WTC11 (cell line): ENCODE measurements at regions not wholly inside any gene's neighbourhood (a gene's known extent, or its start where the extent isn't known, plus 50 kb on each side); places are given as distances from the start of the nearest gene placed in this dataset.

Experiments
- ATAC-seq: fragments of 200-7000 bp; cut with Tn5 transposase; 2 replicates; pipeline ENCODE4 v1.10.0; 2021; ENCODE audit warnings: mild to moderate bottlenecking, moderate library complexity
- CTCF ChIA-PET: fragments of 300-600 bp; sonication (Branson Sonifier 250); formaldehyde crosslinking; loops from one replicate; lab custom pipeline; 2021; ENCODE audit warnings: antibody characterized with exemption; lab: Charles Lee
- POLR2A ChIA-PET: fragments of 350-600 bp; sonication (Branson Sonifier 250); formaldehyde crosslinking; loops from one replicate; lab custom pipeline; 2021; ENCODE audit warnings: antibody characterized with exemption; lab: Charles Lee
- DNase-seq: peaks from one replicate; pipeline ENCODE4 v3.0.0; 2021; ENCODE audit warnings: low spot score
- H3K27ac Mint-ChIP-seq: 2 replicates; pipeline ENCODE4 v1.8.0; 2021; ENCODE audit warnings: mixed read lengths
- H3K27me3 Mint-ChIP-seq: 2 replicates; pipeline ENCODE4 v1.8.0; 2021; ENCODE audit warnings: low read depth, mild to moderate bottlenecking, moderate library complexity, mixed read lengths
- H3K36me3 Mint-ChIP-seq: 2 replicates; pipeline ENCODE4 v1.8.0; 2021; ENCODE audit warnings: mixed read lengths
- H3K4me1 Mint-ChIP-seq: 2 replicates; pipeline ENCODE4 v1.8.0; 2022; ENCODE audit warnings: mixed read lengths
- H3K4me3 Mint-ChIP-seq: 2 replicates; pipeline ENCODE4 v1.8.0; 2021; ENCODE audit warnings: mild to moderate bottlenecking, moderate library complexity, mixed read lengths
- H3K9me3 Mint-ChIP-seq: 2 replicates; pipeline ENCODE4 v1.8.0; 2021; ENCODE audit warnings: mixed read lengths
- ETV6 ChIP-seq: sonication (generic); formaldehyde crosslinking; IDR thresholded peaks from 2 replicates; pipeline ENCODE4 v1.8.1; 2022; ENCODE audit warnings: mild to moderate bottlenecking, missing genetic modification reagents
- GRHL2 ChIP-seq: fragments of 250-450 bp; sonication (Bioruptor Pico); IDR thresholded peaks from 2 replicates; pipeline ENCODE4 v1.8.0; 2022; ENCODE audit warnings: mild to moderate bottlenecking, moderate library complexity; ENCODE audit not compliant: insufficient replicate concordance, severe bottlenecking
- NFATC4 ChIP-seq: fragments of 250-450 bp; sonication (Bioruptor Pico); IDR thresholded peaks from 2 replicates; pipeline ENCODE4 v1.9.0; 2021; ENCODE audit warnings: mild to moderate bottlenecking
- RELA ChIP-seq: sonication (generic); formaldehyde crosslinking; IDR thresholded peaks from 2 replicates; pipeline ENCODE4 v1.8.1; 2022; ENCODE audit warnings: missing genetic modification reagents, mild to moderate bottlenecking, borderline replicate concordance
- TEAD4 ChIP-seq: sonication (generic); formaldehyde crosslinking; IDR thresholded peaks from 2 replicates; pipeline ENCODE4 v1.8.0; 2022; ENCODE audit warnings: mild to moderate bottlenecking, missing genetic modification reagents
- TP53 ChIP-seq: sonication (generic); formaldehyde crosslinking; IDR thresholded peaks from 2 replicates; pipeline ENCODE4 v1.8.1; 2023; ENCODE audit warnings: mild to moderate bottlenecking, missing genetic modification reagents
- ZBTB21 ChIP-seq: sonication (generic); formaldehyde crosslinking; IDR thresholded peaks from 2 replicates; pipeline ENCODE4 v1.8.1; 2023; ENCODE audit warnings: mild to moderate bottlenecking, missing genetic modification reagents, borderline replicate concordance
- ZNF423 ChIP-seq: fragments of 250-450 bp; sonication (Bioruptor Pico); IDR thresholded peaks from 2 replicates; pipeline ENCODE4 v2.1.2; 2022; ENCODE audit warnings: mild to moderate bottlenecking, moderate library complexity
- ZNF671 ChIP-seq: fragments of 250-450 bp; sonication (Bioruptor Pico); IDR thresholded peaks from 2 replicates; pipeline ENCODE4 v1.8.0; 2021; ENCODE audit warnings: mild to moderate bottlenecking
- TF ChIP-seq, protein P1 (sequence below): sonication (generic); formaldehyde crosslinking; IDR thresholded peaks from 2 replicates; pipeline ENCODE4 v1.8.0; 2022; ENCODE audit warnings: mild to moderate bottlenecking, missing genetic modification reagents
- TF ChIP-seq, protein P2 (sequence below): sonication (generic); formaldehyde crosslinking; IDR thresholded peaks from 2 replicates; pipeline ENCODE4 v1.8.0; 2022; ENCODE audit warnings: mild to moderate bottlenecking, missing genetic modification reagents
- TF ChIP-seq, protein P3 (sequence below): fragments of 250-450 bp; sonication (Bioruptor Pico); IDR thresholded peaks from 2 replicates; pipeline ENCODE4 v2.1.2; 2022; ENCODE audit warnings: mild to moderate bottlenecking, moderate library complexity
- TF ChIP-seq, protein P4 (sequence below): sonication (generic); formaldehyde crosslinking; conservative IDR thresholded peaks from 2 replicates; pipeline ENCODE4 v1.8.1; 2022; ENCODE audit warnings: mild to moderate bottlenecking, missing genetic modification reagents
- TF ChIP-seq, protein P5 (sequence below): sonication (generic); formaldehyde crosslinking; IDR thresholded peaks from 2 replicates; pipeline ENCODE4 v1.8.0; 2022; ENCODE audit warnings: mild to moderate bottlenecking, missing genetic modification reagents
- TF ChIP-seq, protein P6 (sequence below): fragments of 250-450 bp; sonication (Bioruptor Pico); IDR thresholded peaks from 2 replicates; pipeline ENCODE4 v1.9.0; 2021; ENCODE audit warnings: moderate library complexity, mild to moderate bottlenecking, inconsistent platforms, borderline replicate concordance
- TF ChIP-seq, protein P7 (sequence below): fragments of 250-450 bp; sonication (Bioruptor Pico); IDR thresholded peaks from 2 replicates; pipeline ENCODE4 v1.8.0; 2021; ENCODE audit warnings: mild to moderate bottlenecking

DNA sequence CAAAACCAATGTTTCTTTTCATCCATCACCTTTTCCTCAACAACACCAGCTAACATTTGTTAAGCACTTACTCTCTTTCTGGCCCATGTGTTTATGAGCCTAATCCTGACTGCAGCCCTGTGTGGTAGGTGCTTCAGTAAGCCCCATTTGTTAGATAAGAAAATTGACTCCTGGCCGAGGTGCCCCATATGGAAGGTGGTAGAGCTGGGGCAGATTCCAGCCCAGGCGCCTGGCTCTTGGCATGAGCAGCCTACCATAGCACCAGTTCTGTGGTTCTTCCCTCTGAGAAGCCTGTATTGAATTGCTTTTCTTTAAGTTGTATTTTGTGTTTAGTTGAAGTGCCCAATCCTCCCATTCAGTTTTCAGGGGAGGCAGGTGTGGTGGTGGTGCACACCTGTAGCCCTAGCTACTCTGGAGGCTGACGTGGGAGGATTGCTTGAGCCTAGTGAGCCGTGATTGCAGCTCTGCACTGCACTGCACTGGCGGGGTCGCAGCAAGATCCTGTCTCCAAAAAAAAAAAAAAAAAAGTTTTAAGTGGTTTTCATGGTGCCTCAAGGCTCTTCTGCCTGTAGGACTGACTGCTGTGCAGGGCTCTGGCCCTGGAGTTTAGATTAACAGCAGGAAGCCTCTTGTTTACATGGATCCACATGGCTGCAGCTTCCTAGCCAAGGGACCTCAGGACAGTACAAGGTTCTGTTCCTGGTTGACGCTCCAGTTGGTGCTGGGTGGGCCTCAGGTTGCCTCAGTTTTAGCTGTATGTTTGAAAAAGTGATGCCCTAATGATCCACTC lies 125.9 kb downstream of the MRPS6 start:
- peak overlapping the region; percentile 89 for H3K27ac Mint-ChIP-seq
- peaks cover 4% of the 10 kb centered on the region for H3K9me3 Mint-ChIP-seq
- peaks cover 87% of the 10 kb centered on the region for H3K4me1 Mint-ChIP-seq
- POLR2A ChIA-PET: no interaction called here
- CTCF ChIA-PET: interaction anchor here (1.2 to 1.9 kb wide), 3 partner anchors 66 to 275 kb away, joined by 4 to 9 read pairs (median 8); no protein-coding TSS in a partner anchor
- no peak for ATAC-seq
- H3K36me3 Mint-ChIP-seq: peaks cover 5% of the 10 kb centered on the region; the same call in 1 of the 2 replicates
- TF ChIP-seq, protein P1, sequence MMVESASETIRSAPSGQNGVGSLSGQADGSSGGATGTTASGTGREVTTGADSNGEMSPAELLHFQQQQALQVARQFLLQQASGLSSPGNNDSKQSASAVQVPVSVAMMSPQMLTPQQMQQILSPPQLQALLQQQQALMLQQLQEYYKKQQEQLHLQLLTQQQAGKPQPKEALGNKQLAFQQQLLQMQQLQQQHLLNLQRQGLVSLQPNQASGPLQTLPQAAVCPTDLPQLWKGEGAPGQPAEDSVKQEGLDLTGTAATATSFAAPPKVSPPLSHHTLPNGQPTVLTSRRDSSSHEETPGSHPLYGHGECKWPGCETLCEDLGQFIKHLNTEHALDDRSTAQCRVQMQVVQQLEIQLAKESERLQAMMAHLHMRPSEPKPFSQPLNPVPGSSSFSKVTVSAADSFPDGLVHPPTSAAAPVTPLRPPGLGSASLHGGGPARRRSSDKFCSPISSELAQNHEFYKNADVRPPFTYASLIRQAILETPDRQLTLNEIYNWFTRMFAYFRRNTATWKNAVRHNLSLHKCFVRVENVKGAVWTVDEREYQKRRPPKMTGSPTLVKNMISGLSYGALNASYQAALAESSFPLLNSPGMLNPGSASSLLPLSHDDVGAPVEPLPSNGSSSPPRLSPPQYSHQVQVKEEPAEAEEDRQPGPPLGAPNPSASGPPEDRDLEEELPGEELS: no peak
- TF ChIP-seq, protein P2, sequence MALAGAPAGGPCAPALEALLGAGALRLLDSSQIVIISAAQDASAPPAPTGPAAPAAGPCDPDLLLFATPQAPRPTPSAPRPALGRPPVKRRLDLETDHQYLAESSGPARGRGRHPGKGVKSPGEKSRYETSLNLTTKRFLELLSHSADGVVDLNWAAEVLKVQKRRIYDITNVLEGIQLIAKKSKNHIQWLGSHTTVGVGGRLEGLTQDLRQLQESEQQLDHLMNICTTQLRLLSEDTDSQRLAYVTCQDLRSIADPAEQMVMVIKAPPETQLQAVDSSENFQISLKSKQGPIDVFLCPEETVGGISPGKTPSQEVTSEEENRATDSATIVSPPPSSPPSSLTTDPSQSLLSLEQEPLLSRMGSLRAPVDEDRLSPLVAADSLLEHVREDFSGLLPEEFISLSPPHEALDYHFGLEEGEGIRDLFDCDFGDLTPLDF (CRISPR knock-in tag): no peak
- no peak for TF ChIP-seq RELA (CRISPR knock-in tag)
- TF ChIP-seq ETV6 (CRISPR knock-in tag): no peak
- TF ChIP-seq, protein P3, sequence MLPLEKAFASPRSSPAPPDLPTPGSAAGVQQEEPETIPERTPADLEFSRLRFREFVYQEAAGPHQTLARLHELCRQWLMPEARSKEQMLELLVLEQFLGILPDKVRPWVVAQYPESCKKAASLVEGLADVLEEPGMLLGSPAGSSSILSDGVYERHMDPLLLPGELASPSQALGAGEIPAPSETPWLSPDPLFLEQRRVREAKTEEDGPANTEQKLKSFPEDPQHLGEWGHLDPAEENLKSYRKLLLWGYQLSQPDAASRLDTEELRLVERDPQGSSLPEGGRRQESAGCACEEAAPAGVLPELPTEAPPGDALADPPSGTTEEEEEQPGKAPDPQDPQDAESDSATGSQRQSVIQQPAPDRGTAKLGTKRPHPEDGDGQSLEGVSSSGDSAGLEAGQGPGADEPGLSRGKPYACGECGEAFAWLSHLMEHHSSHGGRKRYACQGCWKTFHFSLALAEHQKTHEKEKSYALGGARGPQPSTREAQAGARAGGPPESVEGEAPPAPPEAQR (CRISPR knock-in tag): no peak
- TF ChIP-seq ZBTB21 (CRISPR knock-in tag): no peak
- TF ChIP-seq GRHL2 (CRISPR knock-in tag): no peak
- TF ChIP-seq NFATC4 (CRISPR knock-in tag): no peak
- no peak for TF ChIP-seq ZNF671
- TF ChIP-seq ZNF423: no peak
- TF ChIP-seq, protein P4, sequence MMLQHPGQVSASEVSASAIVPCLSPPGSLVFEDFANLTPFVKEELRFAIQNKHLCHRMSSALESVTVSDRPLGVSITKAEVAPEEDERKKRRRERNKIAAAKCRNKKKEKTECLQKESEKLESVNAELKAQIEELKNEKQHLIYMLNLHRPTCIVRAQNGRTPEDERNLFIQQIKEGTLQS (CRISPR knock-in tag): no peak
- TF ChIP-seq, protein P5, sequence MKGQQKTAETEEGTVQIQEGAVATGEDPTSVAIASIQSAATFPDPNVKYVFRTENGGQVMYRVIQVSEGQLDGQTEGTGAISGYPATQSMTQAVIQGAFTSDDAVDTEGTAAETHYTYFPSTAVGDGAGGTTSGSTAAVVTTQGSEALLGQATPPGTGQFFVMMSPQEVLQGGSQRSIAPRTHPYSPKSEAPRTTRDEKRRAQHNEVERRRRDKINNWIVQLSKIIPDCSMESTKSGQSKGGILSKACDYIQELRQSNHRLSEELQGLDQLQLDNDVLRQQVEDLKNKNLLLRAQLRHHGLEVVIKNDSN (CRISPR knock-in tag): no peak
- TF ChIP-seq TP53: no peak
- TF ChIP-seq TEAD4 (CRISPR knock-in tag): no peak
- TF ChIP-seq, protein P6, sequence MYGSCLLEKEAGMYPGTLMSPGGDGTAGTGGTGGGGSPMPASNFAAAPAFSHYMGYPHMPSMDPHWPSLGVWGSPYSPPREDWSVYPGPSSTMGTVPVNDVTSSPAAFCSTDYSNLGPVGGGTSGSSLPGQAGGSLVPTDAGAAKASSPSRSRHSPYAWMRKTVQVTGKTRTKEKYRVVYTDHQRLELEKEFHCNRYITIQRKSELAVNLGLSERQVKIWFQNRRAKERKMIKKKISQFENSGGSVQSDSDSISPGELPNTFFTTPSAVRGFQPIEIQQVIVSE (CRISPR knock-in tag): no peak
- TF ChIP-seq, protein P7, sequence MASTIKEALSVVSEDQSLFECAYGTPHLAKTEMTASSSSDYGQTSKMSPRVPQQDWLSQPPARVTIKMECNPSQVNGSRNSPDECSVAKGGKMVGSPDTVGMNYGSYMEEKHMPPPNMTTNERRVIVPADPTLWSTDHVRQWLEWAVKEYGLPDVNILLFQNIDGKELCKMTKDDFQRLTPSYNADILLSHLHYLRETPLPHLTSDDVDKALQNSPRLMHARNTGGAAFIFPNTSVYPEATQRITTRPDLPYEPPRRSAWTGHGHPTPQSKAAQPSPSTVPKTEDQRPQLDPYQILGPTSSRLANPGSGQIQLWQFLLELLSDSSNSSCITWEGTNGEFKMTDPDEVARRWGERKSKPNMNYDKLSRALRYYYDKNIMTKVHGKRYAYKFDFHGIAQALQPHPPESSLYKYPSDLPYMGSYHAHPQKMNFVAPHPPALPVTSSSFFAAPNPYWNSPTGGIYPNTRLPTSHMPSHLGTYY (CRISPR knock-in tag): no peak
- no peaks in the 10 kb centered on the region; the same call in 1 of the 2 replicates for H3K27me3 Mint-ChIP-seq
- DNase-seq: no peak
- H3K4me3 Mint-ChIP-seq: no peak overlapping the region
